ENCODE measurements at regions not wholly inside any gene's neighbourhood (a gene's known extent, or its start where the extent isn't known, plus 50 kb on each side); places are given as distances from the start of the nearest gene placed in this dataset.
A peak's percentile ranks its signal among the peaks of the same experiment; 100 is the strongest.

DNA sequence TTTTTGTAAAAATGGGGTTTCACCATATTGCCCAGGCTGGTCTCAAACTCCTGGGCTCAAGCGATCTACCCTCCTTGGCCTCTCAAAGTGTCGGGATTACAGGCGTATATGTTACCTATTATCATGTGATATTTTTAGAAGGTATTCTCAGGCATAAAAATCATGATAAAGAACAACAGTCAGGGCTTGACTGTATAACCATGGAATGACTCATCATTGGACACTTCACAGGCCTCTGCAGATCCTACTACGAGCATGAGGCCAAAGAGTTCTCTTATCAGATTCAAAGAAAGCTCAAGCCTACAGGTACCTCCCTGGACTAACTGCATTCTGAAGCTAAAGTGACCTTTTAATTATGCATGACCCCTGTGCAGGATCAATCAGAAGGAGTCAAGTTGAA is 91.7 kb upstream of the PRICKLE2 start:
- Histone ChIP-seq H3K27me3 (replicated peaks; ENCODE audit: insufficient read depth) (no peaks in the 10 kb centered on the region), H4K20me1 (ENCODE audit: insufficient read depth) (no peaks in the 10 kb centered on the region), H3K4me2 (ENCODE audit: unreplicated experiment) (no peak overlapping the region), H3K27ac (no peak overlapping the region), H3K9ac (no peak overlapping the region), H3K79me2 (ENCODE audit: insufficient read depth) (no peaks in the 10 kb centered on the region), H3K9me2 (ENCODE audit: insufficient read depth) (no peaks in the 10 kb centered on the region), H3K9me3 (ENCODE audit: low read depth) (no peaks in the 10 kb centered on the region), H2AFZ (no peak overlapping the region), H3K4me1 (ENCODE audit: insufficient read depth) (peaks cover 11% of the 10 kb centered on the region), H3K4me3 (no peak overlapping the region), H3K36me3 (ENCODE audit: low read depth) (no peaks in the 10 kb centered on the region), H3F3A (ENCODE audit: insufficient read depth) (peaks cover 9% of the 10 kb centered on the region)
- in situ Hi-C loops (cut with MboI), result no loop called here
- TF ChIP-seq EZH2phosphoT487 (IDR thresholded peaks at IDR 0.05; ENCODE audit: insufficient read depth, low read depth) (no peak), EZH2 (IDR thresholded peaks at IDR 0.05; ENCODE audit: insufficient read depth, poor library complexity, severe bottlenecking) (no peak)
- 53 to 58% methylated on average over 4 of the region's 4 CpGs for WGBS, 2 experiments (ENCODE audit: low coverage in 1 of 2, low lambda C conversion rate in 2 of 2, missing lambda C conversion rate in 2 of 2)
- peak; percentile 52 for DNase-seq

DNA sequence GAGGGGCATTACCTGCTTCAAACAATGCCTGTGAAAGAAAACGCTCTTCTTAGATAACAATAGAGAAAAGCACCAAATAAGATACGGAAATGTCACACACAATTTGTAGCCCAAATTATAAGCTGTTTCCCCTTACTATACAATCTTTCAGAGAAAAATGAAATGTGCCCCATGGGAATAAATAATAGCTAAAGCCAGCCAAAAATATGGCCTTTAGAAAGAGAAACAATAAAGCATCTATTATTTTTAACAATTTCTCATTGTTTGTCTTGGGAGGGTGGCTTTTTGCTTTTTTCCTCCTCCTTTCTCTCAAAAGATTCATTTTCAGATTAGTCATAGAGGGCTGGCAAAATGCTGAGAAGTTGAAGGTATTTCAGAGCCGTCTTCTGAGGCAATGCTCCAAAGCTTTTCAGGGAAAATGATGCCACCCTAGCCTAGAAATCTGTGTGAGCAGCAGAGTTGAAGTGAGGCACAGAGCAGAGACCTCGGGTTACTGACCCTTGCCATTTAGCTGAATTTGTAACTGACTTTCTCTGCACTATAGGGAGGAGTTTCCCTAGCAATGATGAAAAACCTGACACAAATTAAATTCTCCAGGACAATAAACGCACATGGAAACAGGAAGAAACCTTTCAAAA is 86.3 kb upstream of the PRICKLE2 start:
- peak; percentile 82 for DNase-seq

DNA sequence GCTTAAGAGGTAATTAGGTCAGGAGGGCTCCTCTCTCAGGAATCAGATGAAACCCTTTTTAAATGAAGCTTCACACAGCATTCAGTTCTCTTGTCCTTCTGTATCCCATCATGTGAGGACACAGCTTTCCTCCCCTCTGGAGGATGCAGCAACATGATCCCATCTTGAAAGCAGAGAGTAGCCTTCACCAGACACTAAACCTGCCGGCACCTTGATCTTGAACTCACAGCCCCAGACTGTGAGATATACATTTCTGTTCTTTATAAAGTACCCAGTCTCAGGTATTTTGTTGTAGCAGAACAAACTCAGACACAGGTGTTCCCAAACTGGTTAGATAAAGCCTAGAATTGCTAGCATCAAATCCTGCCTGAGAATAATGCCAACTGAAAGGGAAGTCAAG is 83.7 kb upstream of the PRICKLE2 start:
- Histone ChIP-seq H3K27me3 (replicated peaks; ENCODE audit: insufficient read depth) (no peaks in the 10 kb centered on the region), H3K9ac (no peak overlapping the region), H2AFZ (no peak overlapping the region), H3K4me2 (ENCODE audit: unreplicated experiment) (no peak overlapping the region), H3K9me2 (ENCODE audit: insufficient read depth) (no peaks in the 10 kb centered on the region), H3K4me1 (ENCODE audit: insufficient read depth) (peaks cover 5% of the 10 kb centered on the region; the same call in 1 of the 2 replicates), H3K36me3 (ENCODE audit: low read depth) (no peaks in the 10 kb centered on the region), H3K79me2 (ENCODE audit: insufficient read depth) (no peaks in the 10 kb centered on the region), H3F3A (ENCODE audit: insufficient read depth) (peaks cover 8% of the 10 kb centered on the region), H3K9me3 (ENCODE audit: low read depth) (no peaks in the 10 kb centered on the region), H3K27ac (no peak overlapping the region), H4K20me1 (ENCODE audit: insufficient read depth) (no peaks in the 10 kb centered on the region), H3K4me3 (no peak overlapping the region)
- no peak for DNase-seq
- 79 to 91% methylated on average over 1 of the region's 1 CpG for WGBS, 2 experiments (ENCODE audit: low coverage in 1 of 2, low lambda C conversion rate in 2 of 2, missing lambda C conversion rate in 2 of 2)
- in situ Hi-C loops (cut with MboI), result no loop called here
- no peak for TF ChIP-seq EZH2 (IDR thresholded peaks at IDR 0.05; ENCODE audit: insufficient read depth, poor library complexity, severe bottlenecking)
- no peak for TF ChIP-seq EZH2phosphoT487 (IDR thresholded peaks at IDR 0.05; ENCODE audit: insufficient read depth, low read depth)

More for the DNA sequence above, 86.3 kb upstream of the PRICKLE2 start:
- Histone ChIP-seq H3K9me3 (ENCODE audit: low read depth) (no peaks in the 10 kb centered on the region), H3K79me2 (ENCODE audit: insufficient read depth) (no peaks in the 10 kb centered on the region), H3K27me3 (replicated peaks; ENCODE audit: insufficient read depth) (no peaks in the 10 kb centered on the region), H3K36me3 (ENCODE audit: low read depth) (no peaks in the 10 kb centered on the region), H3K9ac (no peak overlapping the region), H3F3A (ENCODE audit: insufficient read depth) (peaks cover 8% of the 10 kb centered on the region), H3K4me2 (ENCODE audit: unreplicated experiment) (peak overlapping the region; percentile 61), H3K4me3 (0 out of 2 replicates have a peak overlapping the region, but pooled peaks have one; percentile 7), H3K27ac (no peak overlapping the region), H2AFZ (no peak overlapping the region), H3K9me2 (ENCODE audit: insufficient read depth) (no peaks in the 10 kb centered on the region), H3K4me1 (ENCODE audit: insufficient read depth) (peaks cover 5% of the 10 kb centered on the region; the same call in 1 of the 2 replicates), H4K20me1 (ENCODE audit: insufficient read depth) (no peaks in the 10 kb centered on the region)
- 22 to 23% methylated on average over 5 of the region's 5 CpGs for WGBS, 2 experiments (ENCODE audit: low coverage in 1 of 2, low lambda C conversion rate in 2 of 2, missing lambda C conversion rate in 2 of 2)
- TF ChIP-seq EZH2phosphoT487 (IDR thresholded peaks at IDR 0.05; ENCODE audit: insufficient read depth, low read depth), result no peak
- TF ChIP-seq EZH2 (IDR thresholded peaks at IDR 0.05; ENCODE audit: insufficient read depth, poor library complexity, severe bottlenecking), result no peak
- in situ Hi-C loops (cut with MboI), result no loop called here

DNA sequence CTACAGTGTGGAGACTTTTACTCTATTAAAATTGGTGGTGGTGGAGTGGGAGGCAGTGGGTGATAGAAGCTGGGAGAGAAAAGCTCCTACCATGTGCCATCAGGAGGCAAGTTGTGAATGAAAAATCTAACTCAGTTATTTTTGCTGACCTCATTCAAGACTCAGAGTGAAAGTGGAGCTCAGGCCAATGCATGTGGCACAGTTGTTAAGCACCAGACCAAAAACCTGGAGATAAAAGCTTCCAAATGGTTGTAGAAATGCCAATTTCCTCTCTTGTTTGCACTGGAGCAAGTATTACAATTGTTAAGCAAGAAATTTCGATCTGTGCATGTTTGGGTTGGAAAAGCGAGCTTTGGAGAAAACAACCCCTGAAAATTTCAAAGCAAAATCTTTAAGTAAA is 81.5 kb upstream of the PRICKLE2 start:
- no peaks in the 10 kb centered on the region for H4K20me1 ChIP-seq (ENCODE audit: insufficient read depth)
- peaks cover under 1% of the 10 kb centered on the region; the same call in 1 of the 2 replicates for H3K4me1 ChIP-seq (ENCODE audit: insufficient read depth)
- no peak overlapping the region for H2AFZ ChIP-seq
- H3K27ac ChIP-seq, result no peak overlapping the region
- H3K27me3 ChIP-seq (replicated peaks; ENCODE audit: insufficient read depth), result no peaks in the 10 kb centered on the region
- peak; percentile 9 for DNase-seq
- H3K9me2 ChIP-seq (ENCODE audit: insufficient read depth), result no peaks in the 10 kb centered on the region
- no peaks in the 10 kb centered on the region for H3K79me2 ChIP-seq (ENCODE audit: insufficient read depth)
- peaks cover 5% of the 10 kb centered on the region for H3F3A ChIP-seq (ENCODE audit: insufficient read depth)
- no peak overlapping the region for H3K4me2 ChIP-seq (ENCODE audit: unreplicated experiment)
- H3K4me3 ChIP-seq, result no peak overlapping the region
- H3K9ac ChIP-seq, result no peak overlapping the region
- no peaks in the 10 kb centered on the region for H3K9me3 ChIP-seq (ENCODE audit: low read depth)
- 57 to 58% methylated on average over 2 of the region's 2 CpGs for WGBS, 2 experiments (ENCODE audit: low coverage in 1 of 2, low lambda C conversion rate in 2 of 2, missing lambda C conversion rate in 2 of 2)
- no peaks in the 10 kb centered on the region for H3K36me3 ChIP-seq (ENCODE audit: low read depth)
- no peak for TF ChIP-seq EZH2phosphoT487 (IDR thresholded peaks at IDR 0.05; ENCODE audit: insufficient read depth, low read depth)
- TF ChIP-seq EZH2 (IDR thresholded peaks at IDR 0.05; ENCODE audit: insufficient read depth, poor library complexity, severe bottlenecking), result no peak
- in situ Hi-C loops (cut with MboI), result no loop called here

All from GM23248 (cell line).